GM18519 (cell line): ENCODE measurements at regions not wholly inside any gene's neighbourhood (a gene's known extent, or its start where the extent isn't known, plus 50 kb on each side); places are given as distances from the start of the nearest gene placed in this dataset.

Experiments
- ATAC-seq: cut with Tn5 transposase; IDR thresholded peaks from one replicate; pipeline ENCODE4 v1.9.1; 2021; ENCODE audit warnings: mild to moderate bottlenecking, moderate library complexity; ENCODE audit not compliant: unreplicated experiment, low FRiP score

- no peak for ATAC-seq
Observed at GRCh38 chr3:76566211-76566534, 473.7 kb upstream of the ROBO2 start.

- ATAC-seq: no peak
Observed at GRCh38 chr3:76566904-76567303, 473.0 kb upstream of the ROBO2 start.

GRCh38 chr3:76570436-76571057, 469.4 kb upstream of the ROBO2 start:
- no peak for ATAC-seq

GRCh38 chr3:76576201-76576600, 463.7 kb upstream of the ROBO2 start:
- ATAC-seq: no peak

GRCh38 chr3:76582098-76582497, 457.8 kb upstream of the ROBO2 start:
- no peak for ATAC-seq

GRCh38 chr3:76582632-76583378, 457.1 kb upstream of the ROBO2 start:
- no peak for ATAC-seq

GRCh38 chr3:76585794-76586392, 454.0 kb upstream of the ROBO2 start:
- ATAC-seq: no peak

- ATAC-seq: no peak
Observed at GRCh38 chr3:76586471-76586870, 453.4 kb upstream of the ROBO2 start.

GRCh38 chr3:76610150-76610549, 429.7 kb upstream of the ROBO2 start:
- no peak for ATAC-seq

GRCh38 chr3:76615719-76616118, 424.2 kb upstream of the ROBO2 start:
- ATAC-seq: no peak

GRCh38 chr3:76624164-76624563, 415.7 kb upstream of the ROBO2 start:
- ATAC-seq: no peak

GRCh38 chr3:76627236-76627635, 412.7 kb upstream of the ROBO2 start:
- no peak for ATAC-seq

GRCh38 chr3:76631251-76631650, 408.6 kb upstream of the ROBO2 start:
- ATAC-seq: no peak

- ATAC-seq: no peak
Observed at GRCh38 chr3:76638006-76638405, 401.9 kb upstream of the ROBO2 start.

- no peak for ATAC-seq
Observed at GRCh38 chr3:76643623-76644304, 396.1 kb upstream of the ROBO2 start.

GRCh38 chr3:76644305-76644675, 395.6 kb upstream of the ROBO2 start:
- ATAC-seq: no peak

GRCh38 chr3:76645724-76646123, 394.2 kb upstream of the ROBO2 start:
- ATAC-seq: no peak

GRCh38 chr3:76646921-76647562, 392.9 kb upstream of the ROBO2 start:
- no peak for ATAC-seq

- ATAC-seq: no peak
Observed at GRCh38 chr3:76651784-76652183, 388.1 kb upstream of the ROBO2 start.

- ATAC-seq: no peak
Observed at GRCh38 chr3:76652524-76652923, 387.4 kb upstream of the ROBO2 start.

- ATAC-seq: no peak
Observed at GRCh38 chr3:76653640-76654251, 386.2 kb upstream of the ROBO2 start.
